HG03565 (cell line): ENCODE measurements at regions not wholly inside any gene's neighbourhood (a gene's known extent, or its start where the extent isn't known, plus 50 kb on each side); places are given as distances from the start of the nearest gene placed in this dataset.

ENCODE experiments used
- ATAC-seq: cut with Tn5 transposase; IDR thresholded peaks from one replicate; pipeline ENCODE4 v1.9.1; 2021; ENCODE audit warnings: mild to moderate bottlenecking, moderate library complexity; ENCODE audit not compliant: unreplicated experiment

- ATAC-seq: no peak
These were observed 122.6 kb upstream of the ARRDC4 start for GRCh38 chr15:97837896-97838295.

DNA sequence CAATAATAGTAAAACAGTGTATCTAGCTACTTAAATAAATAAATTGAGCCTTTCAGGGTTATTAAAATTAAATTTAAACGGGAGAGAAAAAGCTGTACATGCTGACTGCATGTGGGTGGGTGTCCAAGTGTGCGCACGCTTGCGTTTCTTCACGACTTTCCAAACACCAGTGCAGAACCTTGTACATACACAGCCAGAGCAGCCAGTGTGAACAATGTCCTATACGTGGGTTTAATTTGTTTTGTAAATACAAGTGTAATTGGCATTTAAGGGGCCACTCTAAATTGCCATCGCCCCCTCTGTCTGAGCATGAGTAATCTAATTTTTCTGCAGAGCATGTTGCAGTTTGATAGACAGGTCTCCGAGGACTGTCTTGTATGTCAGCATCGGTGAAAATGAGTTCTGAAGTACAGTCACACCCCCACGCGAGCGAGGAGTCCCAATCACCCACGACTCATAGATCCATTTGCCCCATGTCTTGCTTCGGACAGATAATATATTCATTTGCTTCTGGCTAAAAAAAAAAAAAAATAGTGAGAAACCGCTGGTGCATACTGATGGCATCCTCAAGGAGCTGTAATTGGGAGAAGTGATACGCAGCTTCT lies 121.8 kb upstream of the ARRDC4 start:
- ATAC-seq: no peak

- no peak for ATAC-seq
These were observed 120.0 kb upstream of the ARRDC4 start for GRCh38 chr15:97840501-97840900.

GRCh38 chr15:97841558-97841957 lies 118.9 kb upstream of the ARRDC4 start:
- ATAC-seq: no peak

GRCh38 chr15:97849183-97849582 lies 111.3 kb upstream of the ARRDC4 start:
- ATAC-seq: no peak

GRCh38 chr15:97858296-97858695 lies 102.2 kb upstream of the ARRDC4 start:
- no peak for ATAC-seq

DNA sequence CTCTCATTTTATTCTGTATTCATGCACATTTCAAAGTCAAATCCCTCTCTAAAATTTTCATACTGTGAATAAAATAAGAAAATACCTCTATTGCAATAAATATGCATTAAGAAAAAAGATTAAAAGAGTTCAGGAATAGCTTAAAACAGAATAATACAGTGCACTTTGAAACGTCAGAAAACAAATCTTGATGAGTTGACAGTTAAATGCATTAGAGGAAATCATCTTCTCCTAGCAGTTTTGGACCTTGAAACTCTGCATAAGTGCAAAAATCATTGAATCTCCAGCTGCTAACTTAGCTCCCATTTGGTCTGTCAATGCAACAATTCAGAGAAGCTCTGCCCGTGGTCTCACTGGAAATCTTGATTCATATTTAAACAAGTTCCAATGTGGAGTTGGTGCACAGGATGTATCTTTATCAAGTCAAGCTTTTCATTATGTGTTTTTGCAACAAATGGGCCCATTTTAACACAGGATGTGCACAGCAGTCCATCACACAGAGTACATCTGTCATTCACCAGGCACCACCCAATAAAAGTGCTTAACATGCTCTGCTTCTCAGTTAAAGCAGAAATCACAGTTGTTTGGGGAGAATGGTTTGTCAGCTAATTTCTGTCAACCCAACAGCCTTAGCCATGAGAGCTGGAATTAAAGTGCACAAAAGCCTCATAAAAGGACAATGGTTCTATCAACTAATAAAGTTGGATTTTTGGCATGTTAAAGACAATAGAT lies 98.8 kb upstream of the ARRDC4 start:
- no peak for ATAC-seq

DNA sequence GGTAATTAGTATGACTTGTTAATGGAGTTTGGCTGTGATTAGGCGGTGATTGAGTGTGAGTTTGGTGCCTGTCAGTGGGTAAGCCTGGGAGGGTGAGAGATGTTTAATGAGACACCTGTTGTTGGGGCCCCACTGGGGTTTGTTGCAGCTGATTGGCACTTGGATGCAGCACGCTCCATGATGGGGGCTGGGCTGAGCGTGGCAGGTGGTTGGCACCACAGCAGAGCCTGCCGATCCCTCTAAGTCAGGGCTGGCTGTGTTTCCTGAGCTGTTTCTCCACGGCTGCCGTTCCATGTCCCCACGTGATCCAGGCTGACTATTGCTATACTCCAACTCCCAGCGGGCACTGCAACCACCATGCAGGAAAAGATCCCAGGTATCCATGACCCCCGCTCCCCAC lies 93.5 kb upstream of the ARRDC4 start:
- ATAC-seq: no peak

- ATAC-seq: no peak
These were observed 92.6 kb upstream of the ARRDC4 start for GRCh38 chr15:97867870-97868269.

- no peak for ATAC-seq
These were observed 91.5 kb upstream of the ARRDC4 start for GRCh38 chr15:97868981-97869380.

- ATAC-seq: no peak
These were observed 89.7 kb upstream of the ARRDC4 start for GRCh38 chr15:97870771-97871170.

DNA sequence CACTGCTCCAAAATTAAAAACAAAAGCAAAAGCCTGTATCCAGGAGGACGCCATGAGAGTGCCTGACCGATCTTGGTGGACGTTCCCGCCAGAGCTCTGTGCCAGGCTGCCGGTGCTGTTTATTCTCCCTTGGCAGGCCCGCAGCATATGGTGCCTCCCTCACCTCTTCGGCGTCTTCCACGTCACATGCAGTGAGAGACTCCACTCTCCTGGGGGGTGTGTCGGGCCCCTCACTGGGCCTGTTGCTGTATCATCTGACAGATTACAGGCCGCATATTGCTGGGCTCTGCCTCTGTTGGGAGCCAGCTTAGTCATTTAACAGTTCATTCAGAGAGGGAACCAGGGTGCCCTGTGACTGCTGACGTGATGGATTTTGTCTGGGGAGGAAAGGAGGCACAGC lies 86.4 kb upstream of the ARRDC4 start:
- ATAC-seq: no peak

DNA sequence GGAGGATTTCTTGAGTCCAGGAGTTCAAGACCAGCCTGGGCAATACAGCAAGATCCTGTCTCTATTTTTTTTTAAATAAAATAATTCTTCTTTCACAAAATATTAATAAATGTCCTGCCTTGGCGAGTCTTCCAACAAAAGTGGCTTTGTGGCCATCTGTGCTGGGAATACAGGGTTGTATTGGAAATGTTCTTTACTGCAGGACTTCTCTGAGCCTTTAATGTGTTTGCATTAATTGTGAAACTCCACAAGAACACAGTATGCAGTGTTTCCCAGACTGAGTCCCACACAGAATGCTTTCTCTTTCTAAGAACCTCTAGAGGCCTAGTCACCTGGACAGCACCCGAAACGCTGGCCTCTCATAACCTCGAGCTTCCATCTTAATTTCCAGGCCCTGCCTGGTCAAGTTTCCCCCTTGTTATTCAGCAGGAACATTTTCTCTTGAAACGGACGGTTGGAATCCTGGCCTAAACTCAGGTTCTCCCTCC lies 85.4 kb upstream of the ARRDC4 start:
- no peak for ATAC-seq

GRCh38 chr15:97875513-97876280 lies 84.8 kb upstream of the ARRDC4 start:
- ATAC-seq: no peak

DNA sequence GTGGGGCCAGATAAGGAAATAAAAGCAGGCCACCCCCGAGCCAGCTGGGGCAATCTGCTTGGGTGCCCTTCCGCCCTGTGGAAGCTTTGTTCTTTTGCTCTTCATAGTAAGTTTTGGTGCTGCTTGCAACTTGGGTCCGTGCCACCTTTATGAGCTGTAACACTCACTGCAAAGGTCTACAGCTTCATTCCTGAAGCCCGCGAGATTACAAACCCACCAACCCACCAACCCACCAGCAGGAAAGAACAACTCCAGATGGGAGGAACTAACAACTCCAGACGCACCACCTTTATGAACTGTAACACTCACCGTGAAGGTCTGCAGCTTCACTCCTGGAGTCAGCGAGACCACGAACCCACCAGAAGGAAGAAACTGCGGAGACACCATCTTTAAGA lies 84.2 kb upstream of the ARRDC4 start:
- no peak for ATAC-seq

DNA sequence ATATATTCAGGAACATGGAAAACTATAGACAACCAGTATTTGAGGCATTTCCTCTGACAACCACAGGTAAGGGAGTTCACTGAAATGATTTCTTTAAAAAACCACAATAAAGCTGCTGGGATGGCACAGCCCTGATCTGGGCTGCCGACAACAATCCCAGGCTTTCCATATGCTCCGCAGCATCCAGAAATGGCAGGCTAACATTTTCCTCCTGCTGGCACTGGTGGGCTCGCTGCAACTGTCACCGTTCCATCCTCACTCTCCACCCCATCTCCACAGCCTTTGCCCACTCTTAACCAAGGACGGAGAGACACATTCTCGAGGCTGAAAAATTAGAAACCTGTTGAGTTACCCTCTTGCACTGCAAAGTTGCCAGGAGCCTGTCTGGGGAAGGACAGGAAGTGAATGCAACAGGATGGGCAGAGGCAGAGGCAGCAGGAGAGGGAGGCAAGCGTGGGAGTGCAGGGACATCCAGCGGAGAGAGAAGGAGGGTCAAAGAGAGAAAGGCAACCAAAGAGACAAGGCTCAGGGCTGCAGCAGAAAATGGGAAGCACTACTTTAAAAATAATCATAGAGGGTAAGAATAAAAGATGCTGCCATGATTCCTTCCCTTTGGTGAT lies 79.0 kb upstream of the ARRDC4 start:
- no peak for ATAC-seq

GRCh38 chr15:97884513-97885131 lies 75.9 kb upstream of the ARRDC4 start:
- no peak for ATAC-seq

GRCh38 chr15:97890307-97890706 lies 70.2 kb upstream of the ARRDC4 start:
- no peak for ATAC-seq

DNA sequence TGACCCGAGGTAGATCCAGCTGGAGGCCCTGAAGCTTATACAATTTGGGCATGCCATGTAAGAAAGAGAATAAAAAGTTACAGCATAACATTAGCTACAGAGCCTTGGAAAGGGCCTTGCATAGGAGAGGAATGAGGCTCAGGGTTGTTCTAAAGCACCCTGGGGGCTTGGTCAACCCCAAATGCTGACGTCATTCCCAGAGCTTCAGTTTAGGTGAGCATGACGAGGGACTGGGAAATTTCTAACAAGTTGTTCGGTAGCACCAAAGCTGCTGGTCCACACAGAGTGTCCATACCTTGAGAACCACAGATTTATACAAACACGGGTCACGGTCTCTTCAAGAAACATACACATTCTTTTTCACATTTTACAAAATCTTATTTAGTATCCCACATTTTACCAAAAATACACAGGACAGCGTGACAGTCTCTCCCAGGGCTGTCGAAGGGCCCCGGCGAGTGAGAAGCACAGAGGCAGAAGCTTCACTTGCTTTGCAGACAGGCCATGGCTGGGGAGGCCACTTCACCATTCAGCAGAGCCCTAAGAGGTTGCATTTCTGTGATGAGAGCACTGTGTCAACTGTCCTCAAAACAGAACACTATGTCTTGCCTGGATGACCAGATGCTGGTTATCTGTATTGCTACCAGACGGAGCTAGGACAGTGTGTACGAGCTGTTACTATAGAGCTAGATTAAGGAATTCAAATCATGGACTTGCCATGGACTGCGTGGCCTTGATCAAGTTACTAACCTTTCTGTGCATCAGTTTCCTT lies 68.2 kb upstream of the ARRDC4 start:
- no peak for ATAC-seq

GRCh38 chr15:97893967-97894366 lies 66.5 kb upstream of the ARRDC4 start:
- ATAC-seq: no peak
